K562 (cell line): ENCODE measurements at regions not wholly inside any gene's neighbourhood (a gene's known extent, or its start where the extent isn't known, plus 50 kb on each side); places are given as distances from the start of the nearest gene placed in this dataset.

Source experiments
- ATAC-seq: fragments of 200-7000 bp; cut with Tn5 transposase; 3 replicates; pipeline ENCODE4 v1.9.1; 2020; ENCODE audit warnings: moderate library complexity
- BruUV-seq: library from RNA; stranded (reverse); fragments of 400-500 nt; replicated peaks from 2 replicates; lab custom pipeline; 2021; lab: Mats Ljungman, UMichigan
- CTCF ChIA-PET: fragments of 300-600 bp; formaldehyde crosslinking; extraction: SDS; loops from one replicate; lab custom pipeline; 2021; ENCODE audit warnings: low intra/inter-chr PET ratio; lab: Yijun Ruan, JAX
- POLR2A ChIA-PET: fragments of 300-600, 350-650 bp; sonication (Branson Sonifier 250); formaldehyde crosslinking; extraction: SDS; loops from one replicate; lab custom pipeline; 2021; ENCODE audit warnings: antibody characterized with exemption, inconsistent platforms; lab: Yijun Ruan, JAX
- DNase-seq, 4 experiments: peaks; one replicate each; pipeline versions ENCODE4 v3.0.0 to v3.0.0-alpha.2; 2011 to 2018; ENCODE audit warnings: low spot score in 3 of 4, mixed read lengths in 3 of 4; ENCODE audit errors: extremely low read depth in 1 of 4
- FAIRE-seq: peaks from 2 replicates; lab custom pipeline; 2011; peaks lifted over from hg19 to GRCh38; lab: Jason Lieb, UNC
- H2AFZ ChIP-seq: 2 replicates; pipeline ENCODE4 v1.6.0; 2011; ENCODE audit warnings: low read depth, low read length, control low read depth, inconsistent platforms
- H3K27ac ChIP-seq: fragments of 200-600 bp; 3 replicates; pipeline ENCODE4 v1.8.0; 2011; ENCODE audit warnings: low read depth, mild to moderate bottlenecking, control low read depth, inconsistent platforms, low read length, moderate library complexity, mixed read lengths; ENCODE audit errors: extremely low read depth
- H3K27me3 ChIP-seq, 2 experiments: fragments of 300-600 bp in 1 of 2; 2 replicates in 1 of 2; 3 replicates in 1 of 2; pipeline versions ENCODE4 v1.6.0 to v1.8.0; 2011; ENCODE audit warnings: inconsistent platforms in 2 of 2, low read length in 2 of 2, mild to moderate bottlenecking in 1 of 2, mixed read lengths in 1 of 2, moderate library complexity in 1 of 2; ENCODE audit not compliant: control insufficient read depth in 2 of 2, insufficient read depth in 2 of 2
- H3K36me3 ChIP-seq: fragments of 300-600 bp; 3 replicates; pipeline ENCODE4 v1.8.0; 2011; ENCODE audit warnings: mild to moderate bottlenecking, low read length, inconsistent platforms; ENCODE audit not compliant: control insufficient read depth, insufficient read depth
- H3K4me1 ChIP-seq, 2 experiments: fragments of 200-600 bp in 1 of 2; replicated peaks in 1 of 2; 2 replicates in 1 of 2; 3 replicates in 1 of 2; pipeline versions ENCODE4 v1.5.1 to v1.8.0; 2011; ENCODE audit warnings: inconsistent platforms in 2 of 2, low read length in 2 of 2, mild to moderate bottlenecking in 1 of 2, mixed read lengths in 1 of 2, moderate library complexity in 1 of 2; ENCODE audit not compliant: control insufficient read depth in 2 of 2, insufficient read depth in 2 of 2
- H3K4me2 ChIP-seq: 2 replicates; pipeline ENCODE4 v1.6.1; 2011; ENCODE audit warnings: low read length, control low read depth, inconsistent platforms, mixed read lengths; ENCODE audit not compliant: insufficient read depth
- H3K4me3 ChIP-seq: fragments of 200-600 bp; sonication (generic), shearing (Covaris generic); 2 replicates; pipeline ENCODE4 v1.5.1; 2016; ENCODE audit warnings: control low read depth, inconsistent platforms
- H3K79me2 ChIP-seq: fragments of 200-600 bp; 3 replicates; pipeline ENCODE4 v1.8.0; 2011; ENCODE audit warnings: low read length, inconsistent platforms; ENCODE audit not compliant: control insufficient read depth, insufficient read depth
- H3K9ac ChIP-seq, 2 experiments: 2 replicates each; pipeline versions ENCODE4 v1.6.0 to v1.6.1; 2011; ENCODE audit warnings: low read depth in 2 of 2, low read length in 2 of 2, control low read depth in 1 of 2, inconsistent platforms in 1 of 2, mild to moderate bottlenecking in 1 of 2, mixed read lengths in 1 of 2; ENCODE audit not compliant: insufficient read depth in 1 of 2
- H3K9me1 ChIP-seq: one replicate; pipeline ENCODE4 v1.6.0; 2011; ENCODE audit warnings: inconsistent platforms, mild to moderate bottlenecking, low read length, moderate library complexity; ENCODE audit not compliant: control insufficient read depth, insufficient read depth
- H3K9me3 ChIP-seq: replicated peaks from 2 replicates; pipeline ENCODE4 v1.5.1; 2011; ENCODE audit warnings: low read depth, low read length, inconsistent platforms; ENCODE audit not compliant: control insufficient read depth, insufficient read depth
- H4K20me1 ChIP-seq: replicated peaks from 2 replicates; pipeline ENCODE4 v1.6.1; 2011; ENCODE audit warnings: low read length, inconsistent platforms, mixed read lengths; ENCODE audit not compliant: control insufficient read depth, insufficient read depth
- CHD1 ChIP-seq: fragments of 200-600 bp; sonication (generic); IDR thresholded peaks from one replicate; pipeline ENCODE4 v1.6.1; 2012; ENCODE audit warnings: mild to moderate bottlenecking, moderate library complexity, low read length, inconsistent platforms
- CHD4 ChIP-seq: fragments of 200-600 bp; sonication (generic); IDR thresholded peaks from 3 replicates; pipeline ENCODE4 v1.6.1; 2012; ENCODE audit warnings: low read depth, mild to moderate bottlenecking, mixed read lengths, low read length, inconsistent platforms; ENCODE audit not compliant: insufficient read depth, insufficient replicate concordance, poor library complexity, severe bottlenecking
- E2F8 ChIP-seq: fragments of 450-650 bp; IDR thresholded peaks from 2 replicates; pipeline ENCODE4 v1.7.1; 2018; ENCODE audit warnings: mild to moderate bottlenecking, low read depth; ENCODE audit not compliant: partially characterized antibody
- MYNN ChIP-seq, 2 experiments: sonication (generic); formaldehyde crosslinking in 1 of 2; IDR thresholded peaks; 2 replicates each; pipeline versions ENCODE4 v1.5.0 to v1.6.1; 2016 to 2020; ENCODE audit warnings: antibody characterized with exemption in 1 of 2, missing genetic modification reagents in 1 of 2
- NCOA6 ChIP-seq: fragments of 450-650 bp; IDR thresholded peaks from 2 replicates; pipeline ENCODE4 v1.6.1; 2017; ENCODE audit warnings: mild to moderate bottlenecking
- ZC3H8 ChIP-seq: fragments of 450-650 bp; IDR thresholded peaks from 2 replicates; pipeline ENCODE4 v1.6.1; 2017
- WGBS: fragments of 100-300 bp; shearing (Covaris generic); methylation state at CpG from one replicate; pipeline ENCODE4 v1.1.6; 2016; ENCODE audit warnings: low coverage, mixed read lengths; ENCODE audit not compliant: insufficient coverage; ENCODE audit errors: missing lambda C conversion rate; 5-methylcytosine and 5-hydroxymethylcytosine counted together
- in situ Hi-C: fragments of 300-500 bp; cut with MboI; formaldehyde crosslinking; loops from 4 replicates; pipeline ENCODE4 v1.15.0; 2018; ENCODE audit warnings: inconsistent platforms, mixed read lengths
- intact Hi-C: fragments of 100-400 bp; cut with micrococcal nuclease; formaldehyde crosslinking; loops from 2 replicates; pipeline ENCODE4 v1.14.2; 2022

- no peak for TF ChIP-seq MYNN (IDR thresholded peaks at IDR 0.05)
- no peak for TF ChIP-seq MYNN (CRISPR knock-in tag; IDR thresholded peaks at IDR 0.05)
Measured at GRCh38 chr20:11692567-11692966, 225.1 kb upstream of the BTBD3 start (continued).

GRCh38 chr20:11694467-11694866, 223.2 kb upstream of the BTBD3 start:
- H3K27ac ChIP-seq = no peak overlapping the region
- POLR2A ChIA-PET = no interaction called here

More at GRCh38 chr20:11694467-11694866, 223.2 kb upstream of the BTBD3 start:
- Histone ChIP-seq H3K4me3 (no peak overlapping the region), H3K79me2 (no peaks in the 10 kb centered on the region), H3K4me1 (no peaks in the 10 kb centered on the region), H3K9ac (no peak overlapping the region), H3K9me3 (no peaks in the 10 kb centered on the region), H3K9me1 (no peaks in the 10 kb centered on the region), H3K27me3 (no peaks in the 10 kb centered on the region), H2AFZ (no peak overlapping the region), H3K4me2 (no peak overlapping the region), H3K36me3 (no peaks in the 10 kb centered on the region), H4K20me1 (no peaks in the 10 kb centered on the region)
- intact Hi-C loops (no loop called here), in situ Hi-C loops (no loop called here)
- 0% methylated on average over 5 of the region's 5 CpGs for WGBS
- ATAC-seq (no peak), DNase-seq (no peak), FAIRE-seq (no peak)
- no TSS peak for BruUV-seq
- CTCF ChIA-PET = no interaction called here
- no peak for TF ChIP-seq CHD1
- TF ChIP-seq E2F8 = no peak
- TF ChIP-seq CHD4 = no peak
- TF ChIP-seq NCOA6 = no peak
- no peak for TF ChIP-seq ZC3H8
